ENCODE measurements at regions not wholly inside any gene's neighbourhood (a gene's known extent, or its start where the extent isn't known, plus 50 kb on each side); places are given as distances from the start of the nearest gene placed in this dataset.
"Not testable (repeated sequence)": the region's sequence is repeated elsewhere in the genome, so short reads cannot be mapped to it uniquely, and the experiment has no call there.

DNA sequence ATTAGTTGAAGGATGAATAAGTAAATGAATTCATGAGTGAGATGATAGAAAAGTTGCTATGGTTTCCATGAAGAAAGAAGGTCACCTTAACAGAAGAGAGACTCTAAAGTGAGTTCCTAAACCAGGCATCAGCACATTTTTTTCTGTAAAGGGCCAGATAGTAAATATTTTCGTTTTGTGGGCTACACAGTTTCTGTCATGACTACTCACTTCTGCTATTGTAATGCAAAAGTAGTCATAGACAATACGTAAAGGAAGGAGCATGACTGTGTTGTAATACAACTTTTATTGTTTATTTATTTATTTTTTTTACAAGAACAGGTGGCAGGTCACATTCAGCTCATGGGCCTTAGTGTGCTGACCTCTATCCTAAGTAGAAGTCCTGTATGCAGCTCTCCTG is 426.1 kb upstream of the DYNLRB2 start:
- no peak for DNase-seq

DNA sequence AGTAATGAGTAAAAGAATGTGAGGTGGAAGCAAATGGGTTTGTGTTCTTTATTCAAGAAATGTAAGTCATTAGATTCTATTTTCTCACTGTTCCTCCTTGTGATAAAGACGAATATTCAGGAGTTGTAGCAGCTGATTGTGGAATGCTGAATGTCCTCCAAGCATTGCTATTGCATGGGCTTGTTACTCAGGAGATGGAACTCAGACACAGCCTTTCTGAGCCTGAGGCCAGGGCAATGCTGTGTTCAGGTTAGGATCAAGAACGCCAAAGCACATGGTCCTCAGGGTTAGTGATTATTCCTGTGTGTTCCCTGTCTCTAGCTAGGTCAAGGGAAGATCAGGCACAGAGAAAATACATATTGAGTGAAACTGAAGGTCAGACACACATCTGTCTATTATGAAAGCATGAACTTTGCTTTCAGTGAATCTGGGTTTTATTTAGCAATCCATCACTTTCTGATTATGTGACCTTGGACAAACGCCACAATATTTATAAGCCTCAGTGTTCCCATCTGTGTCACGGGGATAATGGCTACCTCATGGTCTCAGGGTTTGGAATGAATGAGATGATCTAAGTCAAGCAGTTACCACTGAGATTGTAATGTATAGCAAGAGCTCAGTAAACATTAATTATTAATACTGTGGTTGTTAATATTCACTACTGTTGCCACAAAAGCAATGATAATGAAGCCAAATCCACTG is 426.8 kb upstream of the DYNLRB2 start:
- DNase-seq: no peak

DNA sequence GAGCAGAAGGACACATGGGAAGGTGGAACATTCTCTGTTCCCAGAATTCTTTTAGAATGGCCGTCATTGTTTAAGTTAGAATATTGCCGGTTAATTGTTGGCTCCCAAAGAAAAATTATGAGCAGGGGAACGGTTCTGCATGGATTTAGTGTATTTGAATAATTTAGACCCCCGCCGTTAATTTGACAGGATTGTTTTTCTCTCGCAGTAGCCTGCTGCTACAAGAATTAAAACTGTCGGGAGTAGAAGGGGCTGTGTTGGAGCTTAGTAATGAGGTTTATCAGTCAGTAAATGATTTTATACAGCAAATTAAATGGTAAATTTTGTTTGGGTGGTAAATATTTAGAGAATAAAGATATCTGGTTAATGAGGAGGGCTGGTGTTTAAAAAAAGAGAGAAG is 431.2 kb upstream of the DYNLRB2 start:
- DNase-seq: no peak

DNA sequence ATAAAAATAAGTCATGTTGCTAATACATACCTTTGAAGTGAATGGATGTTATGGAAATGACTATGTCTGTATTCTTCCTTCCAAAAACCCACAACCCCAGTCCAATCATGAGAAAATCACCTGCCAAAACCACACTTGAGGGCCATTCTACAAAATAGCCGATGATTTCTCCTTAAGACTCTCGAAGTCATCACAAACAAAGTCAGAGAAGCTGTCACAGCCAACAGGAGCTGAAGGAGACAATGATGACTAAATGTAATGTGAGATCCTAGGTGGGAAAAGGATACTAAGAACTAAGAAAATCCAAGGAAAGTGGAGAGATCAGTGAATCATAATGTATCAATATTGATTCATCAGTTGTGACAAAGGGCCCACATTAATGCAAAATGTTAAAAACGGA is 432.9 kb upstream of the DYNLRB2 start:
- no peak for DNase-seq

DNA sequence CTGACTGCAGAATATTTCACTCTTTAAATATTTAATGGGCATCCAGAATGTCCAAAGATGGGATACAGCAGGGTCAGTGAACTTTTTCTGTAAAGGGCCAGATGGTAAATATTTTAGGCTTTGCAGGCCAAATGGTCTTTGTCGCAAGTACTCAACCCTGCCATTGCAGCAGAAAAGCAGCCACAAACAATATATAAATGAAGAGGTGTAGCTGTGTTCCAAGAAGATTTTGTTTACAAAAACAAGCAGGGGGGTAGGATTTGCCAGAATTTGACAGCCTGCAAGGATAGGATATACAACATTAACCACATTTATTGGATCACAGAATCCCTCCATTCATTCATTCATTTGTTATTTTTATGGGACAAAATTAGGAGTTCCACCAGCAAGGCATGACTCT is 435.0 kb upstream of the DYNLRB2 start:
- DNase-seq: no peak

DNA sequence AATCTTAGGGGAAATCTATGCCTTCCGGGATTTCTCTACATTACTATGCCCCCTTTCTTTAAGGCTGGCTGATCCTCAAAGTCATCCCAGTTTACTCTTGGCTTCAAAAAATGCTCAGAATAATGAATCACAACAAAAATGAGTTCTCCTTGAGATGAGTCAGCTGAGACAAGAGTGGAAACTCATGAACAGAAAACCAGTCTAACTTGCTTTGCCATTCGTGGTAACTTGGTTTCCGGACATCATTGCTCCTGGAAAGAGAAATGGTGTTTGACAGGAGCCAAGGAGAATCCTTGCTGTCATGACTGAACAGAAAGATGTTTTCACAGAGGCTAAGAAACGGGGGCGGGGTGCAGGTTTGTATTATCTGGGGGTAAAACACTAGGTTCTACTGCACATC is 435.6 kb upstream of the DYNLRB2 start:
- no peak for DNase-seq

DNA sequence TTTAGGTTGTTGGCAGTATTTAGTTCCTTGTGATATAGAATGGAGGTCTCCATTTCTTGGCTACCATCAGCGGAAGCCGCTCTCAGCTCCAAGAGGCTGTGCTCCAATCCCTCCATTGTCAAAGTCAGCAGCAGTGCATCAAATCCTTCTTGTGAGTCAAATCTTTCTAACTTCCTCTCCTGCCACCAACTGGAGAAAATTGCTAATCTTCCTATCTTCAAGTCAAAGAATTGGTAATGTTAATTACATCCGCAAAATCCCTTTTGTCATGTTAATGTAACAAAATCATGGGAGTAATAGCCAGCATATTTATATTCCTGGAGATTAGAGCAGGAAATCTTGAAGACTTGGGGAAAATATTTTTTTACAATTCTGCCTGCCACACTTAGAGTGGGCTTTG is 436.4 kb upstream of the DYNLRB2 start:
- no peak for DNase-seq

DNA sequence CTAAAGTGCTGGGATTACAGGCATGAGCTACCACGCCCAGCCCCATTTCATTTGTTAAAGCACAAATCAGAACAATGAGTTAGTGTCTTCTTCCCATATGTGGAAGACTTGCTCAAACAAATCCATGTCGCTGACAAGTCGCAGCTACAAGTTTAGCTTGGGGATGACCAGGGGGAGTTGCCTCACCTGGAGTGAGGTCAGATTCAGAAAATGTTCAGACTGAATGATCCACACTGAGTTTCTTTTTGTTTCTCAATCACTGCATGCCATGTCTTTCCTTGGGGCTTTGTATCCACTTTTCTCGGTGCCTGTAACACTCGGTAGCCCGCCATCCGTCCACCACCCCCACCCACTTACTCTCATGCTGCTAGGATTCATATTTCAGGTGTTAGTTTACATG is 437.3 kb upstream of the DYNLRB2 start:
- no peak for DNase-seq

DNA sequence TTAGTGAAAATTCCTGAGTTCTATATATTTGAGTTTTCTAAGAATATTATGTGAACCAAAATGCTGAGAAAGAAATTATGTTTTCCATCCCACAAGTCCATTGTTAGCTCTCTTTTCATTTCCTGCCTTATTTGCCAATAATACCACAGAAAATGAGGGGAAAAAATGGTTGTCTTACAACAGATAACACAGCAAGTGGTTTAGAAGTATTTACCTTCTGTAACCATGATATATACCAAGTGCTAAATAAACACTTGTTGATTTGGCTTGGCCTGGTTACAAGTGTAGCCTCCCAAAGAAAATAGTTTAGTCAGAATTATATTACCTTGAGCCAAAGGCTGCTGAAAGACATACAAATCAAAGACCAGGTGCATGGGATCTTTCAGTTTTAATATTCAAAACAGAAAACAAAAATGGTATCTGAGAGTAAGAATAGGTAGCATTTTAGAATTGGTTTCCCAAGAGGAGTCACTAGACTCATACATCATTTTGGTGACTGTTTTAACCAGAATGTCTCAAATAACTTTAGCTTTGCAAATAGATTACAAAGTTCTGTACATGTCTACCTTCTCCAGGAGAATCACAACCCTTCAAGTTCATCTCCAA is 439.8 kb upstream of the DYNLRB2 start:
- DNase-seq: no peak

DNA sequence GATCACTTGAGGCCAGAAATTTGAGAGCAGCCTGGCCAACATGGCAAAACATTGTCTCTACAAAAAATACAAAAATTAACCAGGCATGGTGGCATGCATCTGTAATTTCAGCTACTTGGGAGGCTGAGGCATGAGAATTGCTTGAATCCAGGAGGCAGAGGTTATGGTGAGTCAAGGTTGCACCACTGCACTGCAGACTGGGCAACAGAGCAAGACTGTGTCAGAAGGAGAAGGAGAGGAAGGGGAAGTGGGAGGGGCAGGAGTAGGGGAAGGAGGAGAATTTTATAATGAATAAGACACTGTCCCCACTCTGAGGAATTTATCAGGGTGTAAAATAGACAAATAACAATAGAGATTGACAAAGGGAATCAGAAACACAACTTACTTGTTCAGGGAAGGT is 440.6 kb upstream of the DYNLRB2 start:
- no peak for DNase-seq

DNA sequence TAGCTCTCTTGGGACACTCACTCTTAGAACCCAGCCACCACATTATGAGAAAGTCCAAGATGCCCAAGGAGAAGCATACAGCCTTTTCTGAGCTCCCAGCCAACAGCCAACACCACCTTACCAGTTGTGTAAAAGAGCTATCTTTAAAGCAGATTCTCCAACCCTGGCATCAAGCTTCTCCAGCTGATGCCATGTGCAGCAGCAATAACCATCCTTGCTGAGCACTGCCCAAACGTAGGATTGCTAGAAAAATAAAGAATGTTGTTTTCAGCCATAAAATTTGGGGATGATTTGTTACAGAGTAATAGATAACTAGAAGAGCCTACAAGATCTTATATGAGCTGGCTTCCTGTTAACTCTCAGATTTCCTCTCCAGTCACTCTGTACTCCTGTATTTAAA is 443.7 kb upstream of the DYNLRB2 start:
- no peak for DNase-seq

DNA sequence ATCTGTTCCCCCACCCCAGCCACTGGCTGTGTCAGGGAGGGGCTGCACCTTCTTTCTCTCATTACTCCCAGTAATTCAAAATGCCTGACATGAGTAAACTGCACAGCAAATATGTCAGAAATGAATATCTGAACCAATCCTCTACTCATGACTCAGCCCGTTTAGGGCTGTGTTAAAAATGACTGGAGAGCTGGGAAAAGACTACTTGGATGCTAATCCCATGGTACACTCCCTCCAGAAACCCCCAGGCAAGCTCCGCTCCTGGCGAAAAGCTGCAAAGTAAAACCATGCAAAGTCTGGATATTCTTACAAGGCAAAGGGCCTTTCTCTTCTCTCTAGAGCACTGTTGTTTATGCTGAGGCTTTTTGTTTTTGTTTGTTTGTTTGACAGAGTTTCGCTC is 448.1 kb upstream of the DYNLRB2 start:
- no peak for DNase-seq

DNA sequence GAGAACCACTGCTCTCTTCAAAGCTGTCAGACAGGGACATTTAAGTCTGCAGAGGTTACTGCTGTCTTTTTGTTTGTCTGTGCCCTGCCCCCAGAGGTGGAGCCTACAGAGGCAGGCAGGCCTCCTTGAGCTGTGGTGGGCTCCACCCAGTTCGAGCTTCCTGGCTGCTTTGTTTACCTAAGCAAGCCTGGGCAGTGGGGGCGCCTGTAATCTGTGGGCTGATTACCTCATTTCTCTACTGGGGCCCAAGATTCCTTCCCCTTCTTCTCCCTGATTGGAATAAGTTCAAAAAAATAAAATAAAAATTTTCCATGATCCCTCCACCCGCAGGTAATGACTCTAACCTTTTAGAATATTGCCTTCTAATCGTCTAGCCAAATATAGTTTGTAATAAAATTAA is 449.3 kb upstream of the DYNLRB2 start:
- DNase-seq: not testable (repeated sequence)

DNA sequence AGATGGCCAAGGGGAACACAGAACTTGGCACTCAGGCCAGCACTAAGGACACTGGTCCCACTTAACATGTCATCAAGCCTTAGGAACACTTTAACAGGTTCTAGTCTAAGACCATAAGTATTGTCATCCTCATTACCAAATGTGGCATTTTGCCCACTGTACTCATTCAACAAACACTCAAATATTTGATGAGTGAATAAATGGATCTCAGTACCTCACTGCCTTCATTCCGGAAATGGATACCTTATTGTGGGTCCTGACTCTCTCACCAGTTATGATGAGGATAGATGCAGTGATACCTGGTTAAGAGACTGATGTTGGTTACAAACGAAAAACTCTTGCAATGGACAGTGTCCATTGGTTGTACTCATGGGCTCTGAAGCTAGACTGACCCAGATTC is 455.2 kb upstream of the DYNLRB2 start:
- DNase-seq: no peak

DNA sequence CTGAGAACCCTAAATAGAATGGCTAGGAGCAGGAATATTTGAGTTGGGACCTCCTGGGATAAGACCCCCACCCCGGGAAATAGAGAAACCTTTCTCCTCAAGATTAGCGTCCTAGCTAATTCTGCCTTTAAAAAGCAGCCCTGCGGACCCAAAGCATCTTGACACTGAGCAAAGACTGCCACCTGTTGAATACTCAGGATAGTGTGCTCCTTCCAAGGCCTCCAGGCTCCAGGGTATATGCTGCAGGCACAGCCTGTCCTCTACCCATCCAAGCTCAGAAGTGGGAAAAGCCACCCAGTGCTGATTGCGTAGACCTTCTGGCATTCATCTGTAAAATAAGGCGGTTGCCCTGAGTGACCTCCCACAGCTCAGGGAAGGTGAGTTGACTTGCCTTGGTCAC is 456.2 kb upstream of the DYNLRB2 start:
- DNase-seq: no peak

DNA sequence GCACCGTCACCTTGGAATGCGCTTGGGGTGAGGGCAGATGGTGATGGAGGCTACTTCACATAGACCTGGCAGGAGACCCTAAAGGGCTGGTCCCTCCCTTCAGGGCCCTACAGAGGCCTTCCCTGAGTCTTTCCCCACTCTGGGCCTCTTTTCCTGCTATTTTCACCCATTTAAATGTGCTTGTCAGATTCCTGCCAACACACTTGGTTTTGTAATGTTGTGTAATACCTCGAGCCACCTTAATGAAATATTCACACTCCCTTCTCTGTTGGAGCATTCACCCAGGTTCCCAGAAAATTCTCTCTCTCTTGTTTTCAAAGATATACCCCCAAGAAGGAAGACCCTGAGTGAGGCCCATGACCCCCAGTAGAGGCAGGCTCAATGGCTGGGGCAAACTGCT is 456.6 kb upstream of the DYNLRB2 start:
- no peak for DNase-seq

DNA sequence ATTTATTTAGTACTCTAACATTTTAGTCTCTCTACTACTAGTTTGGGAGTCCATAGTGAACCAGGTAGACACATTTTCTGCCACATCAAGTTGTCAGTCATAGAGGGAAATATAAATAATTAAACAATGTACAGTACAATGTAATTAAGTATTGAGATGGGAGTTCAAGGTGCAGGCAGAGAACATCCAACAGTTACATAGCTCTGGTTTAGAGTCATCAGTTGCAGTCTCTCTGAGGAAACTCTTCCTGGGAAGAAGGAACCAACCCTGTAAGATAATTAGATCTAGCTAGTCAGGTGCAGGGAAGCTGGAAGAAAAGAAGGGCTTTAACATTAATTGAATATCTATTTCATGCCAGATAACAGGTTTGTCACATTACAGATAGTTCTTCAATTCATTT is 457.9 kb upstream of the DYNLRB2 start:
- DNase-seq: no peak

DNA sequence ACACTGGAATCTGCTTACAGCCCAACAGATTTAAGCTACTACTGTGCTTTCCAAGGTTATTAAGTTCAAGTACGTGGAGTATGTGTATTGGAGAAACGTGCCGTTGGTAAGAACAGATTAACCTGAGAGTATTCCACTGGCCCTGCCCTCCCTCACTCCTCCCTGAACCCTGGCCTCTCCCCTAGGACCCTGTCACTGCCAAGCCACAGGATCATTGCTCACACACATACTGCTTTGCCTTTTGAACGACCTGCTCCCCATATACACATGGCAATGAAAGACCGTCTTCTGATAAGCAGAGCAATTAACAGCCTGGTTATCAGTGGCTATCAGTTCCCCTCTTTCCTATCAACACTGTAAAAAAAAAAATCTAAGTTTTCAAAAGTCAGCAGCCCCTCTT is 458.9 kb upstream of the DYNLRB2 start:
- no peak for DNase-seq

DNA sequence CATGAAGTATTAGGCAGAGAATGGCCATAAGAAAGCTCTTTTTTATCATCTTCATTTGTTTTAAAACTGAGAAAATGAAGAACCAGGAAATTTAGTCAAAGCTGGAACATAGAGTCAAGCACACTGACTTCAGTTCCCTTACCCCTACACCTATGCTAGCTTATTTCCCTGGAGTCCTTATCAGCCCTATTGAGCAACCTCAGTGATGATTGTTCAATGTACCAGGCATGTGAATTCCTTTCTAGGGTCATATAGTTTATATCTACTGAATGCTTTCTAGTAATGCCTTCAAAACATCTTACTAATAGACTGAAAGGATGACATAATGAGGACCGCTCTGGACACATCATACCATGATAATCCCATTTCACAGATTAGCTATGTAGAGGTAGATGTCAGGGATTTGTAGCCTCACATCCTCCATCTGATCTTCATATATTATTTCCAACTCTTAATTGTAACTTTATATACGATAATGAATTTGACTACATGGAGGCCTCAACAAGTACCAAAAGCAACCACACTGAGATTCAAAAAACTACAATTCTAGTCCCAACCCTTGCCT is 460.4 kb upstream of the DYNLRB2 start:
- no peak for DNase-seq

DNA sequence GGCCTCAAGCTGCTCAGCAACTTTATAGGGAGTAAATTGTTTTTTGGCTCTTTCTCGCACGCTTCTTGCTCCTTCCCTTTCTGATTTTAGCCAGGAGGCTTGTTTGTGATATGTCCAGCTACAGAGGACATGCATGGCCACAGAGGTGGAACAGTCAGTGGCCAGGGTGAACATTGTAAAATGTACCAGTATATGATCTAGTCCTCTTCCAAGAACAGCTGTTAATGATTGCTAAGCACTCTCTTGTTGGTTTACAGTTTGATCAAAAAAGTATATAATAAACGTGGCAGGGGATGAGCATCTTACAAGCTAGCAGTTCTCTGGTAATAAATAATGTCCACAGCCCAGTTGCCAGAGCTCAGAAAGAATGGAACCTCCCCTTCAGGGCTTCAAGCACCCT is 461.7 kb upstream of the DYNLRB2 start:
- no peak for DNase-seq

DNA sequence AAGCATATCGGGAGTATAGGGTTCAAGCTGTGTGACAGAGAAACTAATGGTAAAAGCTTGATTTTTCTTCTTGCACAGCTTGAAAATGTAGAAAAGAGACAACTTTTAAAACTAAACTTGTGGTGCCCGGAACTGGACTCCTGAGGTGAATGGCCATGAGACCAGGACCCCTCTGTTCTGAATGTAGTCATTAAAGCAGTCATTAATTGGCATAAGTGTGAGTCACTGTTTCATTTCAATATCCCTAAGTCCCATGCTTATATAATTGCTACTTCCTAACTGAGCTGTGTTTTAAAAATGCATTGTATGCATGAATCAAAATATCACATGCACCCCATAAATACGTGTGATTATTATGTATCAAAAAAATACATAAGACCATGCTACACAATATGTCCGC is 463.1 kb upstream of the DYNLRB2 start:
- DNase-seq: no peak

DNA sequence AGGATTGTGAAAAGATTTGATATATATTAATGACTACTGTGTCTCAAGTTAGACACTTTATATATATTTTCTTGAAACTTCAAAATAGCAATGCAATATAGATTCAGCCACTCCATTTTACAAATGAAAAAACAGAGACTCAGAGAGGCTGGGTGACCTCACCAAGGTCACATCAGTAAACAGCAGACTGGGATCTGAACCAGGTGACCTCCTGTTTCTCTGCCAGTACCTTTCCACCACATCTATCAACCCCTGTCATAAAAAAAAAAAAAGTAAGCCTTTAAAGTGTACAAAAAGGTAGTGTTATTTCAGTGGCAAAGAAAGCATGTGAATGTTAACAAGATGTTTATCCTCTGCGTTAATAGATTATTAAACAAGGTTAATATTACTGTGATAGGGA is 466.5 kb upstream of the DYNLRB2 start:
- DNase-seq: no peak

DNA sequence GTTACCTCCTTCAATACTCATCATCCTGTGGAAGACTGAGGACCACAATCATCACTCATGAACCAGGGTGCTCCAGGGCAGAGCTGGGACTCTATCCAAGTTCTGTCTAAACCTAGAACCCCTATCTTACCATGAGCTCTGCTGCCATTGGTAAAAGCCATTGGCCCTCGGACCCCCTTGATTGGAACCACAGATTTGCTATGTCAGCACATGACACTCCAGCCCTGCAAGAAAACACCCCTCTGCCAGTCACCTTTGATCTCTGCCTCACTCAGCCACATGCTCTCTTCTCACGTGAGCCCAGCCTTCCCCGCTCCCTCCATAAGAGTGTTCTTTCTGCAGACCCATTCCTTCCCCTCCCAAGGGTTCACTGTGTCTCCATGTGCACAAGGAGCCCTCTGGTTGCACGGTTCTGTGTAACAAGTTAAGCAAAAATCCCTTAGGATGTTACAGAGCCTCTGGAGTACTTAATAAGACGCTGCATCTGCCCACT is 468.8 kb upstream of the DYNLRB2 start:
- DNase-seq: no peak

DNA sequence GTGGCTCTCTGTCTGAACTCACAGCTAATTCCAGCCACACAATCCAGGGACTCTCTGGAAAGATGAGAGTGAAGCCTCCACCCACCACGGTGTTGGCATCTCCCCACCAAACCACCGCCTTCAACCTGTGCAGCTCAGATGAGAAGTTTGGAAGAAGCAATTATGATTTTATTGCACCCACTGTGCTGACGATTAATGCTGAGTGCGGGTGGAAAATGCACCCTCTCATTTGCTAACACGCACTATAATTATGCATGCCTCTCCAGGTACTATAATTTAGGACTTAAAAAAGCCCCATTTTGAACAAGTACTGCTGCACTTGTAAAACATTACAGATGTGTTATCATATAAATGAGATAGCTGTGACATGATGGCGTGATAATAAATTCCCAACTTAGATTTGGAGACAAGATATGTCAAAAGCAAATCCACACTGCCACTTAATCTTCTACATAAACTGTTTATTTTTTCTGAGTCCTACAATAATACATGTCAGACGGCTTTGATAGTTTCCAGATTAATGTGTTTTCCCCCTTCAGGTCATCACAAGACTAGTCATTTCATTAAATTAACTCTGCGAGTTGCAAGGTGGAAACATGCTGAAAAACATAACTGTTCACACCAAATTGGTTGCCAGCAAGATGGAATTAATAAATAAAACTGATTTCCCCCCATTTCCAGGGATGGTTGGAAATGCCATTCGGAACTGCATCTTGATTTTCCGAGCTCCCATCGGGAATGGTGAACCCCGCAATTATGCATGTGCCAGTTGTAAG is 466.5 kb upstream of the MAF start:
- no peak for DNase-seq

All from SHP77 treated with DMSO at 0.1 percent for 48 hours (cell line).